ENCODE measurements at regions not wholly inside any gene's neighbourhood (a gene's known extent, or its start where the extent isn't known, plus 50 kb on each side); places are given as distances from the start of the nearest gene placed in this dataset.

GRCh38 chr6:24987446-24988115 lies 51.8 kb upstream of the RIPOR2 start:
- no peak for DNase-seq

GRCh38 chr6:24988562-24988961 lies 52.8 kb upstream of the RIPOR2 start:
- no peak for DNase-seq

GRCh38 chr6:24990236-24990845 lies 54.6 kb upstream of the RIPOR2 start:
- no peak for DNase-seq

GRCh38 chr6:24990944-24991809 lies 55.4 kb upstream of the RIPOR2 start:
- no peak for DNase-seq

- DNase-seq, result no peak
These were observed 56.2 kb upstream of the RIPOR2 start for GRCh38 chr6:24991810-24992467.

GRCh38 chr6:24994812-24995211 lies 59.1 kb upstream of the RIPOR2 start:
- no peak for DNase-seq

- DNase-seq, result no peak
These were observed 59.5 kb upstream of the RIPOR2 start for GRCh38 chr6:24995270-24995669.

GRCh38 chr6:24996269-24996836 lies 60.6 kb upstream of the RIPOR2 start:
- DNase-seq, result no peak

- DNase-seq, result no peak
These were observed 61.5 kb upstream of the RIPOR2 start for GRCh38 chr6:24997231-24997630.

- DNase-seq, result no peak
These were observed 62.1 kb upstream of the RIPOR2 start for GRCh38 chr6:24997905-24998304.

GRCh38 chr6:25002326-25003091 lies 66.7 kb upstream of the RIPOR2 start:
- no peak for DNase-seq

- DNase-seq, result no peak
These were observed 68.6 kb upstream of the RIPOR2 start for GRCh38 chr6:25004357-25004756.

- DNase-seq, result no peak
These were observed 69.2 kb upstream of the RIPOR2 start for GRCh38 chr6:25005010-25005409.

- DNase-seq, result no peak
These were observed 70.3 kb upstream of the RIPOR2 start for GRCh38 chr6:25006075-25006474.

GRCh38 chr6:25006565-25007001 lies 70.8 kb upstream of the RIPOR2 start:
- DNase-seq, result no peak

- DNase-seq, result no peak
These were observed 71.5 kb upstream of the RIPOR2 start for GRCh38 chr6:25007269-25007699.

GRCh38 chr6:25008707-25009392 lies 73.1 kb upstream of the RIPOR2 start:
- DNase-seq, result no peak

GRCh38 chr6:25009393-25009710 lies 73.6 kb upstream of the RIPOR2 start:
- DNase-seq, result no peak

- DNase-seq, result no peak
These were observed 74.4 kb upstream of the RIPOR2 start for GRCh38 chr6:25010176-25010575.

- no peak for DNase-seq
These were observed 75.3 kb upstream of the RIPOR2 start for GRCh38 chr6:25010902-25011625.

- DNase-seq, result no peak
These were observed 76.9 kb upstream of the RIPOR2 start for GRCh38 chr6:25012657-25013056.

Data from DMS 273 treated with DMSO at 0.1 percent for 48 hours (cell line).